ENCODE measurements at regions not wholly inside any gene's neighbourhood (a gene's known extent, or its start where the extent isn't known, plus 50 kb on each side); places are given as distances from the start of the nearest gene placed in this dataset.

DNA sequence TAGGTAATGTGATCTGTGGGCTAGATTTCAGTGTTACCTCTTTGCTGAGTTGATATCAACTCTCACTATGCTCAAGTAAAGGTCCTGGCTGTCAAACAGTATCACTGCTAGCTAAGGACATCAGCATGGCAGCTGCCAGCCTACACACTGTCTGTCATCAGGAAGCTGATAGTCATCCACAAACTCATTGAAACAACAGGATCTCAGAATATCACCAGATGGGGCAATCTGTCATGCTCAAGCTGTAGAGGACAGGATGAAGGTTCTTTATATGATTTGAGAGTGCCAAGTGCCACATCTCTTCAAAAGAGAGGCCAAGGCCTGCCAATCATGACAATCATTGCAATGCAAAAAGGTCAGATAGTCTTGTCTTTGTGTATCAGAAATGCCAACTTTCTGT is 811.5 kb upstream of the SEL1L start:
- no peaks in the 10 kb centered on the region for H3K27me3 ChIP-seq (replicated peaks; ENCODE audit: insufficient read depth)
- no peak overlapping the region for H3K4me2 ChIP-seq (ENCODE audit: unreplicated experiment)
- H3K36me3 ChIP-seq (ENCODE audit: low read depth), result no peaks in the 10 kb centered on the region
- in situ Hi-C loops (cut with MboI), result no loop called here
- no peaks in the 10 kb centered on the region for H3F3A ChIP-seq (ENCODE audit: insufficient read depth)
- no peak overlapping the region for H3K27ac ChIP-seq
- DNase-seq, result no peak
- no peaks in the 10 kb centered on the region for H3K79me2 ChIP-seq (ENCODE audit: insufficient read depth)
- H3K4me1 ChIP-seq (ENCODE audit: insufficient read depth), result no peaks in the 10 kb centered on the region
- H3K4me3 ChIP-seq, result no peak overlapping the region
- no peak overlapping the region for H2AFZ ChIP-seq
- H3K9me2 ChIP-seq (ENCODE audit: insufficient read depth), result no peaks in the 10 kb centered on the region
- H3K9me3 ChIP-seq (ENCODE audit: low read depth), result no peaks in the 10 kb centered on the region
- no peak overlapping the region for H3K9ac ChIP-seq
- H4K20me1 ChIP-seq (ENCODE audit: insufficient read depth), result no peaks in the 10 kb centered on the region
- TF ChIP-seq EZH2 (IDR thresholded peaks at IDR 0.05; ENCODE audit: insufficient read depth, poor library complexity, severe bottlenecking) (no peak), EZH2phosphoT487 (IDR thresholded peaks at IDR 0.05; ENCODE audit: insufficient read depth, low read depth) (no peak)

DNA sequence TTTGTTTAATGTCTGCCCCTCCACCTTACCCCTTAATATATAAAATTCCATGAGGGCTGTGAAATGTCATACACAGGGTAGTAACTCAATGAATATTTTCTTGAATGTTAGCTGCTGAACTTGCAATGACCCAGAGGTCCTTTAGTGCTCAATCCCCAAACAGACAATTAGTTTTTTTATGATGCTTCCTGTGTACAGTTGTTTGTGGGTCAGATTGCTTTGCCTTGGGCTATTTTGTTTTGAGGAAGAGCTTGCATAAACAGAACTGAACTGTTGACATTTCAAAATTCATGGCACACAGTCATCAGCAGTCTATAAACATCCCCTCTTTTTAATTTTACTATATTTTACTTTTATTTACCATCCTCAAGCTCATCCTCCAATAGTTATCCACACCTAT is 820.5 kb upstream of the SEL1L start:
- Histone ChIP-seq H3K9me2 (ENCODE audit: insufficient read depth) (no peaks in the 10 kb centered on the region), H3K4me1 (ENCODE audit: insufficient read depth) (no peaks in the 10 kb centered on the region), H3K36me3 (ENCODE audit: low read depth) (no peaks in the 10 kb centered on the region), H4K20me1 (ENCODE audit: insufficient read depth) (no peaks in the 10 kb centered on the region), H3K9me3 (ENCODE audit: low read depth) (no peaks in the 10 kb centered on the region), H3F3A (ENCODE audit: insufficient read depth) (no peaks in the 10 kb centered on the region), H3K9ac (no peak overlapping the region), H3K27me3 (replicated peaks; ENCODE audit: insufficient read depth) (no peaks in the 10 kb centered on the region), H3K4me2 (ENCODE audit: unreplicated experiment) (no peak overlapping the region), H3K27ac (no peak overlapping the region), H3K79me2 (ENCODE audit: insufficient read depth) (no peaks in the 10 kb centered on the region), H2AFZ (no peak overlapping the region), H3K4me3 (no peak overlapping the region)
- in situ Hi-C loops (cut with MboI), result no loop called here
- no peak for DNase-seq
- no peak for TF ChIP-seq EZH2phosphoT487 (IDR thresholded peaks at IDR 0.05; ENCODE audit: insufficient read depth, low read depth)
- no peak for TF ChIP-seq EZH2 (IDR thresholded peaks at IDR 0.05; ENCODE audit: insufficient read depth, poor library complexity, severe bottlenecking)

DNA sequence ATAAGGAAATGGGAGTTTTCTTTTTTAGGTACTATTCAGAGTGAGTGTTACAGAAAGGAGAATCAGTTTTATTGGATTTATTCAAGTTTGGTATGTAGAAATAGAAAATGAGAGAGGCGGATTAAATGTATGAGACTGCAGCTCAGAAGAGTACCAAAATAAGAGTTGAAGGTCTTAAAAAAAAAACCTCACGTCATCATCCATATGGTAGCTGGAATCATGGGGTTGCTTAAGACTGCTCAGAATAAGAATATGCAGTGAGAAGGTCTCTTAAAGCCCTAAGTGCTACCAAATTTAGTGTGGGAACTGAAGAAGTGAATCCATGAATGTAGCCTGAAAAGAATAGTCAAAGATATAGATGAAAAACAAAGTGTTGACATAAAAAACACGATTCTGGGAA is 825.5 kb upstream of the SEL1L start:
- WGBS, 2 experiments (ENCODE audit: low coverage in 1 of 2, low lambda C conversion rate in 2 of 2, missing lambda C conversion rate in 2 of 2), result 8 to 20% methylated on average over 3 of the region's 3 CpGs
- DNase-seq, result no peak

DNA sequence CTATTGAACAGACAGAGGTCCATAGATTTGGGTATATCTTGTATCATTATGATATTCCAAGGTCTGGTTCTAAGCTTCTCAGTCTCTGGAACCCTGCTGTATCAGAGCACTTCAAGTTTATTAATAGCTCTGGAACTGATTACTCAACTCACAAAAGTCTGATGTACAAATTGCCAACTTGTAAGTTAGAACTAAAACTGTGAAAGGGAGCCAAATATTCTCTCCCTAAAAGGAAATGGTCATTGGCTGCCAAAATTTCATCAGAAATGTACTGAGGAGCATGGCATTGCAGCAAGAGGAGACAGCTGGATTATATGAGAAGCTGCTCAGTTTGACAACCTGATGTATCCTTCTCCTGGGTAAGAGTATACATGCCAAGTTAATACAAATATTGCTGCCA is 828.8 kb upstream of the SEL1L start:
- Histone ChIP-seq H3K79me2 (ENCODE audit: insufficient read depth) (no peaks in the 10 kb centered on the region), H3K4me2 (ENCODE audit: unreplicated experiment) (no peak overlapping the region), H3K4me3 (no peak overlapping the region), H2AFZ (no peak overlapping the region), H3K27me3 (replicated peaks; ENCODE audit: insufficient read depth) (no peaks in the 10 kb centered on the region), H3K4me1 (ENCODE audit: insufficient read depth) (no peaks in the 10 kb centered on the region), H3F3A (ENCODE audit: insufficient read depth) (no peaks in the 10 kb centered on the region), H3K9me3 (ENCODE audit: low read depth) (no peaks in the 10 kb centered on the region), H3K36me3 (ENCODE audit: low read depth) (no peaks in the 10 kb centered on the region), H3K27ac (no peak overlapping the region), H4K20me1 (ENCODE audit: insufficient read depth) (no peaks in the 10 kb centered on the region), H3K9ac (no peak overlapping the region), H3K9me2 (ENCODE audit: insufficient read depth) (no peaks in the 10 kb centered on the region)
- in situ Hi-C loops (cut with MboI), result no loop called here
- no peak for DNase-seq
- TF ChIP-seq EZH2 (IDR thresholded peaks at IDR 0.05; ENCODE audit: insufficient read depth, poor library complexity, severe bottlenecking), result no peak
- no peak for TF ChIP-seq EZH2phosphoT487 (IDR thresholded peaks at IDR 0.05; ENCODE audit: insufficient read depth, low read depth)

More for the DNA sequence above, 825.5 kb upstream of the SEL1L start:
- no peaks in the 10 kb centered on the region for H4K20me1 ChIP-seq (ENCODE audit: insufficient read depth)
- H3K36me3 ChIP-seq (ENCODE audit: low read depth), result no peaks in the 10 kb centered on the region
- in situ Hi-C loops (cut with MboI), result no loop called here
- H3K9ac ChIP-seq, result no peak overlapping the region
- TF ChIP-seq EZH2 (IDR thresholded peaks at IDR 0.05; ENCODE audit: insufficient read depth, poor library complexity, severe bottlenecking), result no peak
- no peak for TF ChIP-seq EZH2phosphoT487 (IDR thresholded peaks at IDR 0.05; ENCODE audit: insufficient read depth, low read depth)
- H3K9me2 ChIP-seq (ENCODE audit: insufficient read depth), result no peaks in the 10 kb centered on the region
- no peaks in the 10 kb centered on the region for H3K9me3 ChIP-seq (ENCODE audit: low read depth)
- no peaks in the 10 kb centered on the region for H3K4me1 ChIP-seq (ENCODE audit: insufficient read depth)
- no peaks in the 10 kb centered on the region for H3K27me3 ChIP-seq (replicated peaks; ENCODE audit: insufficient read depth)
- no peak overlapping the region for H3K4me3 ChIP-seq
- no peak overlapping the region for H3K4me2 ChIP-seq (ENCODE audit: unreplicated experiment)
- no peaks in the 10 kb centered on the region for H3F3A ChIP-seq (ENCODE audit: insufficient read depth)
- H3K79me2 ChIP-seq (ENCODE audit: insufficient read depth), result no peaks in the 10 kb centered on the region
- no peak overlapping the region for H3K27ac ChIP-seq
- H2AFZ ChIP-seq, result no peak overlapping the region

DNA sequence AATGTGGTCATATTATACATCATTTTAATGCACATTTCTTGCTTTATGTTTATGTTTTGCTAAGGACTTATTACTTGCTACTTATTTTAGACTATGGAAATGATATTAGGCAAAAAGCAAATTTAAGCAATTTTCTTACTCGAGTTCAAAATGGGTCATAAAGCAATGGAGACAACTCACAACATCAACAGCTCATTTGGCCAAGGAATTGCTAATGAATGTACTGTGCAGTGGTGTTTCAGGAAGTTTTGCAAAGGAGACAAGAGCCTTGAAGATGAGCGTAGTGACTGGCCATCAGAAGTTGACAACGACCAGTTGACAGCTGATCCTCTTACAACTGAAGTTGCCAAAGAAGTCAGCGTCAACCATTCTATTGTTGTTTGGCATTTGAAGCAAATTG is 831.8 kb upstream of the SEL1L start:
- Histone ChIP-seq H3K79me2 (ENCODE audit: insufficient read depth) (no peaks in the 10 kb centered on the region), H3K9ac (no peak overlapping the region), H3F3A (ENCODE audit: insufficient read depth) (no peaks in the 10 kb centered on the region), H4K20me1 (ENCODE audit: insufficient read depth) (no peaks in the 10 kb centered on the region), H3K36me3 (ENCODE audit: low read depth) (no peaks in the 10 kb centered on the region), H3K27me3 (replicated peaks; ENCODE audit: insufficient read depth) (no peaks in the 10 kb centered on the region), H3K9me3 (ENCODE audit: low read depth) (no peaks in the 10 kb centered on the region), H3K4me1 (ENCODE audit: insufficient read depth) (no peaks in the 10 kb centered on the region), H3K4me3 (no peak overlapping the region), H3K9me2 (ENCODE audit: insufficient read depth) (no peaks in the 10 kb centered on the region), H2AFZ (no peak overlapping the region), H3K4me2 (ENCODE audit: unreplicated experiment) (no peak overlapping the region), H3K27ac (no peak overlapping the region)
- in situ Hi-C loops (cut with MboI), result no loop called here
- TF ChIP-seq EZH2 (IDR thresholded peaks at IDR 0.05; ENCODE audit: insufficient read depth, poor library complexity, severe bottlenecking) (no peak), EZH2phosphoT487 (IDR thresholded peaks at IDR 0.05; ENCODE audit: insufficient read depth, low read depth) (no peak)
- WGBS, 2 experiments (ENCODE audit: low coverage in 1 of 2, low lambda C conversion rate in 2 of 2, missing lambda C conversion rate in 2 of 2), result 24 to 36% methylated on average over 4 of the region's 4 CpGs
- no peak for DNase-seq
